NOMO-1 treated with DMSO at 0.1 percent for 48 hours (cell line): ENCODE measurements at regions not wholly inside any gene's neighbourhood (a gene's known extent, or its start where the extent isn't known, plus 50 kb on each side); places are given as distances from the start of the nearest gene placed in this dataset.

Experiments used
- DNase-seq: peaks from one replicate; lab custom pipeline; 2025; ENCODE audit not compliant: unreplicated experiment; lab: John Stamatoyannopoulos, UW

GRCh38 chr2:106941372-106941993 lies 55.5 kb upstream of the ST6GAL2 start:
- DNase-seq = no peak

GRCh38 chr2:106943468-106944200 lies 57.7 kb upstream of the ST6GAL2 start:
- DNase-seq = no peak

- no peak for DNase-seq
These were observed 58.2 kb upstream of the ST6GAL2 start for GRCh38 chr2:106944215-106944614.

- no peak for DNase-seq
These were observed 62.6 kb upstream of the ST6GAL2 start for GRCh38 chr2:106948540-106948939.

- DNase-seq = no peak
These were observed 67.3 kb upstream of the ST6GAL2 start for GRCh38 chr2:106953236-106953635.

- no peak for DNase-seq
These were observed 67.8 kb upstream of the ST6GAL2 start for GRCh38 chr2:106953779-106954178.

GRCh38 chr2:106954304-106954703 lies 68.3 kb upstream of the ST6GAL2 start:
- DNase-seq = no peak

- no peak for DNase-seq
These were observed 70.4 kb upstream of the ST6GAL2 start for GRCh38 chr2:106956416-106956815.

GRCh38 chr2:106956879-106957278 lies 70.9 kb upstream of the ST6GAL2 start:
- DNase-seq = no peak

GRCh38 chr2:106959975-106960682 lies 74.2 kb upstream of the ST6GAL2 start:
- no peak for DNase-seq

GRCh38 chr2:106960683-106961161 lies 74.8 kb upstream of the ST6GAL2 start:
- DNase-seq = no peak

GRCh38 chr2:106961328-106961727 lies 75.4 kb upstream of the ST6GAL2 start:
- DNase-seq = no peak

GRCh38 chr2:106963156-106963555 lies 77.2 kb upstream of the ST6GAL2 start:
- no peak for DNase-seq

GRCh38 chr2:106963893-106964292 lies 77.9 kb upstream of the ST6GAL2 start:
- no peak for DNase-seq

GRCh38 chr2:106965611-106966010 lies 79.6 kb upstream of the ST6GAL2 start:
- no peak for DNase-seq

GRCh38 chr2:106969777-106970176 lies 83.8 kb upstream of the ST6GAL2 start:
- no peak for DNase-seq

- no peak for DNase-seq
These were observed 84.7 kb upstream of the ST6GAL2 start for GRCh38 chr2:106970471-106971261.

- DNase-seq = no peak
These were observed 86.8 kb upstream of the ST6GAL2 start for GRCh38 chr2:106972782-106973181.

- no peak for DNase-seq
These were observed 88.9 kb upstream of the ST6GAL2 start for GRCh38 chr2:106974891-106975290.

- no peak for DNase-seq
These were observed 89.7 kb upstream of the ST6GAL2 start for GRCh38 chr2:106975641-106976040.

GRCh38 chr2:106976548-106976947 lies 90.6 kb upstream of the ST6GAL2 start:
- no peak for DNase-seq
